Aorta (tissue), 5 donors: ENCODE measurements at regions not wholly inside any gene's neighbourhood (a gene's known extent, or its start where the extent isn't known, plus 50 kb on each side); places are given as distances from the start of the nearest gene placed in this dataset.
"Not testable (repeated sequence)": the region's sequence is repeated elsewhere in the genome, so short reads cannot be mapped to it uniquely, and the experiment has no call there.

ENCODE experiments used
- ATAC-seq: fragments of 200-7000 bp; cut with Tn5 transposase; one replicate; pipeline ENCODE4 v1.9.1; 2022; ENCODE audit warnings: moderate library complexity; ENCODE audit not compliant: low FRiP score
- DNase-seq, 2 donors: peaks; one replicate each; pipeline ENCODE4 v3.0.0-alpha.2; 2020
- H3K27ac ChIP-seq, 2 donors: one replicate each; pipeline ENCODE4 v1.5.1; 2013; ENCODE audit warnings: low read length in 2 of 2, mild to moderate bottlenecking in 2 of 2, moderate library complexity in 2 of 2, control low read depth in 1 of 2, inconsistent platforms in 1 of 2, low read depth in 1 of 2
- H3K27me3 ChIP-seq, 2 donors: one replicate each; pipeline ENCODE4 v1.6.1; 2013; ENCODE audit warnings: control low read depth in 1 of 2, low read length in 1 of 2, mild to moderate bottlenecking in 1 of 2, moderate library complexity in 1 of 2; ENCODE audit not compliant: insufficient read depth in 2 of 2, control insufficient read depth in 1 of 2
- H3K36me3 ChIP-seq, 2 donors: one replicate each; pipeline ENCODE4 v1.6.1; 2013; ENCODE audit warnings: control low read depth in 1 of 2, low read length in 1 of 2, mild to moderate bottlenecking in 1 of 2; ENCODE audit not compliant: insufficient read depth in 2 of 2, control insufficient read depth in 1 of 2
- H3K4me1 ChIP-seq, 2 donors: one replicate each; pipeline ENCODE4 v1.6.1; 2013; ENCODE audit warnings: low read length in 2 of 2, control low read depth in 1 of 2, mild to moderate bottlenecking in 1 of 2, moderate library complexity in 1 of 2; ENCODE audit not compliant: insufficient read depth in 2 of 2, control insufficient read depth in 1 of 2
- H3K4me3 ChIP-seq, 2 donors: one replicate each; pipeline ENCODE4 v1.5.1; 2013; ENCODE audit warnings: low read length in 2 of 2, control low read depth in 1 of 2, mild to moderate bottlenecking in 1 of 2
- H3K9me3 ChIP-seq: one replicate; pipeline ENCODE4 v1.6.1; 2013; ENCODE audit warnings: mild to moderate bottlenecking, low read length; ENCODE audit not compliant: control insufficient read depth
- WGBS, 2 donors: extraction: QIAGEN DNeasy Blood & Tissue Kit; methylation state at CpG; one replicate each; pipeline ENCODE4 v1.1.7; 2013; 5-methylcytosine and 5-hydroxymethylcytosine counted together
- intact Hi-C, 2 donors: fragments of 100-400 bp; cut with DNase I; formaldehyde crosslinking; loops; one replicate each; pipeline versions ENCODE4 v1.14.2 to v1.15.0; 2022
- donor health status: healthy with polysubstance abuse.
- donor health status: Bipolar disorder and iron deficiency.
- donor health status: DM: no; HTN: no; CAD: no.
- donor health status: DM: no; HTN: no; CAD: no.
- donor health status: DM: yes; HTN: yes; CAD: no.

- WGBS, 2 donors, result 56% methylated on average over 1 of the region's 1 CpG
Observed at GRCh38 chr6:126876446-126876845, 242.0 kb upstream of the RSPO3 start.

DNA sequence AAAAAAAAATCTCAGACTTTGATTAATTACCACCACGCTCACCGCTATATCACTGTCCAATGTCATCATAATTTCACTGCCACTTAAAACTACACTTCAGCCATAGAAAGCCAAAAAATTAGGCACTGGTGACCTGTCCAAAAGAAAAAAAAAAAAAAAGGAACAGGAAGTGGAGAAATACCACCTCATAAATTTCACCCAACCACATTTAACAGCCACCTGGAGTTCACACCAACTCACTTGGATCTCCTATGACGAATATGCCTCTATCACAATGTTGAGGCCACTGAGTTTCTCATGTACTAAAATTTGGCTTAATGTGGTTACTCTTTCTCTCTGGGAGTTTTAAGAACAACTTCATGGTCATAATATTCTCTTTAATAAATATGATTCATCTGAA lies 237.5 kb upstream of the RSPO3 start:
- 50 to 54% methylated on average over 3 of the region's 3 CpGs for WGBS, 2 donors
- intact Hi-C loops, result no loop called here

More at GRCh38 chr6:126876446-126876845, 242.0 kb upstream of the RSPO3 start:
- no peaks in the 10 kb centered on the region for H3K4me1 ChIP-seq
- H3K36me3 ChIP-seq, result no peaks in the 10 kb centered on the region
- H3K27me3 ChIP-seq, result no peaks in the 10 kb centered on the region
- ATAC-seq (no peak), DNase-seq (no peak)
- intact Hi-C loops, result no loop called here
- no peaks in the 10 kb centered on the region for H3K9me3 ChIP-seq
- H3K27ac ChIP-seq, result no peak overlapping the region
- H3K4me3 ChIP-seq, result no peak overlapping the region

DNA sequence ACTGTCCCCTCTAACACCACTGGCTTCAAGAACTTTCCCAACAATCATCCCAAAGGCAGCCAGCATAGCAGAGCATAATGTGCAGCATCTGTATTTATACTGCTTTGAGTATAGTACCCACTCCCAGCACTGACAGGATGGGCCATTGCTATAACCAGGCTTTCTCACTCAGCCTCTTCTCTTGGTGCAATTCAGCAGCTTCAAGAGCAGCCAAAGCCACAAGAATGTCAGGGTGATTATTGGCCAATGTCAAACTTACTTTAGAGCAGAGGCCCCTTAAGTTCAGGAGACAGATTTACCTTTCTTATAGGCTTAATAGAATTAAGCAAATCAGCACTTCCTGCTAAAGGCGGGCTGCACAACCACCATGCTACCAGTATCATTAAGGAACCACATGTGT lies 232.4 kb upstream of the RSPO3 start:
- Histone ChIP-seq H3K4me3 (no peak overlapping the region), H3K4me1 (no peaks in the 10 kb centered on the region), H3K27me3 (no peaks in the 10 kb centered on the region), H3K36me3 (no peaks in the 10 kb centered on the region), H3K9me3 (no peaks in the 10 kb centered on the region), H3K27ac (no peak overlapping the region)
- DNase-seq (no peak), ATAC-seq (no peak)
- intact Hi-C loops, result no loop called here
- 91 to 93% methylated on average over 1 of the region's 1 CpG for WGBS, 2 donors

More for the DNA sequence above, 237.5 kb upstream of the RSPO3 start:
- no peak for ATAC-seq
- no peak overlapping the region for H3K4me3 ChIP-seq
- no peaks in the 10 kb centered on the region for H3K27me3 ChIP-seq
- no peaks in the 10 kb centered on the region for H3K36me3 ChIP-seq
- DNase-seq, result no peak
- H3K9me3 ChIP-seq, result no peaks in the 10 kb centered on the region
- no peak overlapping the region for H3K27ac ChIP-seq
- no peaks in the 10 kb centered on the region for H3K4me1 ChIP-seq

- no peak overlapping the region for H3K4me3 ChIP-seq
- no peak for ATAC-seq
- H3K9me3 ChIP-seq, result no peaks in the 10 kb centered on the region
- no peaks in the 10 kb centered on the region for H3K27me3 ChIP-seq
- intact Hi-C loops, result no loop called here
- no peaks in the 10 kb centered on the region for H3K4me1 ChIP-seq
- H3K36me3 ChIP-seq, result no peaks in the 10 kb centered on the region
- H3K27ac ChIP-seq, result no peak overlapping the region
- WGBS, 2 donors, result 62 to 71% methylated on average over 5 of the region's 5 CpGs
- DNase-seq, result no peak
Observed at GRCh38 chr6:126888727-126889725, 229.4 kb upstream of the RSPO3 start.

DNA sequence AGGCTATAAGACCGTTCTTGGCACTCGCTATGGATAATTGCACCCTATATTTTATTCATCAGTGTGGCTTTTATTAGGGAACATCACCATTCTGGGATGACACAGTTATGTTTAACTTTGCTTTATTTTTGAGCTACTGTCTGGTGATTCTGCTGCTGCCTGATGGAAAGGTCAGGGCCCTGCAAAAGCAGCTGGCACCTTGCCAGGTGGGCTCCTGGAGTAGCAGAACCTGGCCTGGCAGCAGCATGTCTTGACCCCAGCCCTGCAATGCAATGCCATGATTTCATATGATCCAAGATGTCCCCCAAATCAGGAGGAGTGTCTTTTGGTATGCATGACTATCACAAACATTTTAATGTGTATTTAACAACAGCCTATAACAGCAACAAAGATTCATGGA lies 228.4 kb upstream of the RSPO3 start:
- H3K36me3 ChIP-seq, result no peaks in the 10 kb centered on the region
- 87 to 94% methylated on average over 2 of the region's 2 CpGs for WGBS, 2 donors
- no peak for ATAC-seq
- no peaks in the 10 kb centered on the region for H3K27me3 ChIP-seq
- no peaks in the 10 kb centered on the region for H3K9me3 ChIP-seq
- H3K27ac ChIP-seq, result no peak overlapping the region
- intact Hi-C loops, result no loop called here
- no peaks in the 10 kb centered on the region for H3K4me1 ChIP-seq
- no peak overlapping the region for H3K4me3 ChIP-seq
- no peak for DNase-seq

DNA sequence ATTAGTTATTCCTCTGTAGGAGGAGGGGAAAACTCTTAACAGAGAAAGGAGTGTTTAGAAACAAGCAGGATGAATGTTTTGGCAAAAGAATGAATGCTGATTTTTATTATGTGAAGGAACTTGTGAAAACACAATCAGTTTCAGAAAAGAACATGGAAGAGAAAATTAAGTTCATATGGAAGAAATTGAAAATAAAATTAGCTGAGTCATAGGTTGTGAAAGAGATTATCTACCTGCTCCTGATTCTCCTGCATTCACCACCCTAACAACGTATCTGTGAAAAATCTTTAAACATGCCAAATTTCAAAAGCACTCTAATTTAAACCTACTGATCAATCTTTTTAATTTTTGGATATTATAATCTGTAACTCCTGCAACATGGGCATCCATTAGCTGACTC lies 227.3 kb upstream of the RSPO3 start:
- Histone ChIP-seq H3K36me3 (no peaks in the 10 kb centered on the region), H3K27ac (no peak overlapping the region), H3K4me1 (no peaks in the 10 kb centered on the region), H3K27me3 (no peaks in the 10 kb centered on the region), H3K9me3 (no peaks in the 10 kb centered on the region), H3K4me3 (no peak overlapping the region)
- WGBS, 2 donors, result 66 to 67% methylated on average over 1 of the region's 1 CpG
- intact Hi-C loops, result no loop called here
- ATAC-seq (no peak), DNase-seq (no peak)

- H3K4me1 ChIP-seq, H3K36me3 ChIP-seq, H3K9me3 ChIP-seq, DNase-seq, ATAC-seq, H3K27ac ChIP-seq, H3K27me3 ChIP-seq, H3K4me3 ChIP-seq, intact Hi-C loops: not testable (repeated sequence)
- 89 to 92% methylated on average over 5 of the region's 5 CpGs for WGBS, 2 donors
Observed at GRCh38 chr6:126892869-126893268, 225.6 kb upstream of the RSPO3 start.

DNA sequence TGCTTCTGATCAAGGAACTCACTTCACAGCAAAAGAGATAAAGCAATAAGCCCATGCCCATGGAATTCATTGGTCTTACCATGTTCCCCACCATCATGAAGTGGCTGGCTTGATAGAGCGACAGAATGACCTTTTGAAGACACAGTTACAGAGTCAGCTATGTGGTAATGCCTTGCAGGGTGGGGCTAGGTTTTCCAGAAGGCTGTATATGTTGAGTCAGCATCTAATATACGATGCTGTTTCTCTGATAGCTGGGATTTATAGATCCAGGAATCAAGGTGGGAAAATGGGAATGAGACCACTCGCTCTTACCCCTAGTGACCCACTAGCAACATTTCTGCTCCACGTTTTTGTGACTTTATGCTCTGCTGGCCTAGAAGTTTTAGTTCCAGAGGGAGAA lies 220.7 kb upstream of the RSPO3 start:
- no peak for DNase-seq
- Histone ChIP-seq H3K4me3 (no peak overlapping the region), H3K36me3 (no peaks in the 10 kb centered on the region), H3K27ac (no peak overlapping the region), H3K9me3 (peaks cover 1% of the 10 kb centered on the region), H3K27me3 (no peaks in the 10 kb centered on the region), H3K4me1 (no peaks in the 10 kb centered on the region)
- no peak for ATAC-seq
- WGBS, 2 donors, result 79 to 82% methylated on average over 4 of the region's 4 CpGs
- intact Hi-C loops, result no loop called here

DNA sequence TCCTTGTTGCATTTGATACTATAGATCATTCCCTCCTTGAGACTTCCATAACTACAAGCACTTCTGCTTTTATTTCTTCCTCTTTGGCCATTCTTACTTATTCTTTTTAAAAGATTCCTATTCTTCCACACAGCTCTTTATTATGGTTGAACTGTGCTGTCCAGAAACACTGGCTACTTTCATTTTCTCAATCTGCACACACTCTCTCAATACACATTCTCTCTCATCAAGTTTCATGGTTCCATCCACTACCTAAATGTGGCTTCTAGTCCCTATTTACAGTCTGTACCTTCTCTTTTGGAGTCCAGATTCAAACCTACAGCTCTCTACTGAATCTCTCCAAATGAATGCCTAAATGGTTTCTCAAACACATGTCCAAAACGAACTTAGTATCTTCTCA lies 214.3 kb upstream of the RSPO3 start:
- ATAC-seq (no peak), DNase-seq (no peak)
- H3K9me3 ChIP-seq, result no peaks in the 10 kb centered on the region
- no peaks in the 10 kb centered on the region for H3K27me3 ChIP-seq
- no peaks in the 10 kb centered on the region for H3K36me3 ChIP-seq
- WGBS, 2 donors, result 69 to 71% methylated on average over 1 of the region's 1 CpG
- H3K27ac ChIP-seq, result no peak overlapping the region
- no peaks in the 10 kb centered on the region for H3K4me1 ChIP-seq
- intact Hi-C loops, result no loop called here
- no peak overlapping the region for H3K4me3 ChIP-seq
